HCT116 (cell line): ENCODE measurements at regions not wholly inside any gene's neighbourhood (a gene's known extent, or its start where the extent isn't known, plus 50 kb on each side); places are given as distances from the start of the nearest gene placed in this dataset.
A peak's percentile ranks its signal among the peaks of the same experiment; 100 is the strongest.

Experiments
- ATAC-seq: fragments of 200-7000 bp; cut with Tn5 transposase; 2 replicates; pipeline ENCODE4 v1.9.1; 2020; ENCODE audit warnings: mild to moderate bottlenecking, moderate library complexity
- BruUV-seq: library from RNA; stranded (reverse); fragments of 400-500 nt; replicated peaks from 2 replicates; lab custom pipeline; 2021; lab: Mats Ljungman, UMichigan
- CTCF ChIA-PET: fragments of 300-600 bp; sonication (Branson Sonifier 250); formaldehyde crosslinking; loops from one replicate; lab custom pipeline; 2021; ENCODE audit warnings: antibody characterized with exemption; lab: Charles Lee
- POLR2A ChIA-PET: fragments of 300-600, 350-600 bp; sonication (Branson Sonifier 250); formaldehyde crosslinking; loops from one replicate; lab custom pipeline; 2021; ENCODE audit warnings: antibody characterized with exemption; lab: Charles Lee
- RAD21 ChIA-PET, 2 experiments: fragments of 300-600 bp; sonication (Branson Sonifier 250); formaldehyde crosslinking; loops; one replicate each; lab custom pipeline; 2023; ENCODE audit warnings: low total read pairs in 2 of 2; ENCODE audit not compliant: uncharacterized antibody in 2 of 2, unreplicated experiment in 2 of 2, low non-redundant PET in 1 of 2; lab: Charles Lee
- DNase-seq: peaks from one replicate; pipeline ENCODE4 v3.0.0-alpha.2; 2010; ENCODE audit warnings: low read depth, low spot score
- H2AFZ ChIP-seq: fragments of 200-600 bp; shearing (Covaris generic), sonication (generic); 2 replicates; pipeline ENCODE4 v1.6.1; 2017; ENCODE audit warnings: low read depth, mixed run types, mixed read lengths, antibody characterized with exemption, low read length; ENCODE audit not compliant: poor library complexity, severe bottlenecking
- H3K27ac ChIP-seq: 2 replicates; pipeline ENCODE4 v1.5.1; 2012; ENCODE audit warnings: low read depth, low read length
- H3K27me3 ChIP-seq: fragments of 200-600 bp; sonication (generic); 2 replicates; pipeline ENCODE4 v1.6.1; 2016; ENCODE audit warnings: mixed run types, low read length, mixed read lengths; ENCODE audit not compliant: insufficient read depth
- H3K36me3 ChIP-seq, 2 experiments: fragments of 200-500 bp in 1 of 2; fragments of 200-600 bp in 1 of 2; sonication (Bioruptor generic) in 1 of 2; sonication (generic) in 1 of 2; 2 replicates each; pipeline versions ENCODE4 v1.5.1 to v1.6.1; 2014 to 2016; ENCODE audit warnings: low read length in 2 of 2, inconsistent platforms in 1 of 2, mixed read lengths in 1 of 2, mixed run types in 1 of 2; ENCODE audit not compliant: insufficient read depth in 2 of 2, control insufficient read depth in 1 of 2
- H3K4me1 ChIP-seq, 2 experiments: fragments of 200-600 bp in 1 of 2; sonication (generic) in 1 of 2; 2 replicates each; pipeline versions ENCODE4 v1.5.1 to v1.6.1; 2012 to 2017; ENCODE audit warnings: low read length in 2 of 2, inconsistent platforms in 1 of 2, mild to moderate bottlenecking in 1 of 2, mixed read lengths in 1 of 2, mixed run types in 1 of 2, moderate library complexity in 1 of 2; ENCODE audit not compliant: insufficient read depth in 2 of 2, control insufficient read depth in 1 of 2
- H3K4me2 ChIP-seq: fragments of 200-600 bp; sonication (generic); 2 replicates; pipeline ENCODE4 v1.6.1; 2017; ENCODE audit warnings: mixed run types, low read length, mixed read lengths
- H3K4me3 ChIP-seq, 2 experiments: fragments of 200-600 bp in 1 of 2; sonication (generic) in 1 of 2; replicated peaks in 1 of 2; 2 replicates each; pipeline ENCODE4 v1.5.1; 2011 to 2016; ENCODE audit warnings: low read length in 2 of 2, control low read depth in 1 of 2, low read depth in 1 of 2, mild to moderate bottlenecking in 1 of 2, mixed read lengths in 1 of 2, mixed run types in 1 of 2
- H3K79me2 ChIP-seq: fragments of 200-600 bp; sonication (generic); 2 replicates; pipeline ENCODE4 v1.6.1; 2017; ENCODE audit warnings: mild to moderate bottlenecking, mixed run types, low read length, moderate library complexity, mixed read lengths; ENCODE audit not compliant: insufficient read depth
- H3K9ac ChIP-seq: fragments of 200-600 bp; sonication (generic); 2 replicates; pipeline ENCODE4 v1.6.1; 2016; ENCODE audit warnings: low read length, mixed read lengths
- H3K9me2 ChIP-seq: fragments of 200-600 bp; sonication (generic), shearing (Covaris generic); 2 replicates; pipeline ENCODE4 v1.6.1; 2017; ENCODE audit warnings: mixed run types, mild to moderate bottlenecking, moderate library complexity; ENCODE audit not compliant: insufficient read depth
- H3K9me3 ChIP-seq, 2 experiments: fragments of 200-500 bp in 1 of 2; fragments of 200-600 bp in 1 of 2; sonication (Bioruptor generic) in 1 of 2; sonication (generic) in 1 of 2; 2 replicates each; pipeline ENCODE4 v1.6.1; 2014 to 2017; ENCODE audit warnings: low read length in 2 of 2, mixed read lengths in 2 of 2, inconsistent platforms in 1 of 2, low read depth in 1 of 2, mild to moderate bottlenecking in 1 of 2, mixed run types in 1 of 2, moderate library complexity in 1 of 2; ENCODE audit not compliant: control insufficient read depth in 1 of 2, insufficient read depth in 1 of 2
- H4K20me1 ChIP-seq: fragments of 200-600 bp; sonication (generic), shearing (Covaris generic); 2 replicates; pipeline ENCODE4 v1.6.1; 2017; ENCODE audit warnings: mixed run types, mild to moderate bottlenecking, moderate library complexity; ENCODE audit not compliant: insufficient read depth
- ELF1 ChIP-seq: IDR thresholded peaks from 2 replicates; pipeline ENCODE4 v1.6.1; 2012; ENCODE audit warnings: low read depth, borderline replicate concordance
- FOSL1 ChIP-seq: IDR thresholded peaks from 2 replicates; pipeline ENCODE4 v1.6.1; 2012; ENCODE audit warnings: low read depth
- SRF ChIP-seq: IDR thresholded peaks from 2 replicates; pipeline ENCODE4 v1.6.1; 2012; ENCODE audit warnings: low read depth
- TCF7L2 ChIP-seq: IDR thresholded peaks from 2 replicates; pipeline ENCODE4 v1.7.0; 2011; ENCODE audit warnings: borderline replicate concordance, inconsistent platforms; ENCODE audit not compliant: insufficient read depth, insufficient read length; ENCODE audit errors: extremely low read depth
- YY1 ChIP-seq: IDR thresholded peaks from 2 replicates; pipeline ENCODE4 v1.6.1; 2011; ENCODE audit warnings: low read length, low read depth, moderate library complexity, mild to moderate bottlenecking; ENCODE audit not compliant: insufficient replicate concordance; ENCODE audit errors: extremely low read depth
- ZFX ChIP-seq: fragments of 450-650 bp; IDR thresholded peaks from 2 replicates; pipeline ENCODE4 v1.6.1; 2017
- intact Hi-C: fragments of 100-400 bp; cut with micrococcal nuclease; formaldehyde crosslinking; loops from 2 replicates; pipeline ENCODE4 v1.10.0; 2022

GRCh38 chr6:5893295-5893694, 113.4 kb downstream of the NRN1 start:
- H2AFZ ChIP-seq: no peak overlapping the region
- no peaks in the 10 kb centered on the region for H3K27me3 ChIP-seq
- peaks cover 7 to 10% of the 10 kb centered on the region in 2 experiments; a peak in 3 of 4 replicates for H3K4me1 ChIP-seq
- no peak for TF ChIP-seq ZFX
- TF ChIP-seq YY1: no peak
- H4K20me1 ChIP-seq: no peaks in the 10 kb centered on the region
- H3K9me3 ChIP-seq: no peaks in the 10 kb centered on the region
- intact Hi-C loops: loop anchor here (2.0 kb wide), 1 partner anchor 422 kb away; no protein-coding TSS in a partner anchor
- peak overlapping the region; percentile 86; the same call in 1 of the 2 replicates for H3K4me2 ChIP-seq
- H3K9ac ChIP-seq: no peak overlapping the region
- ChIA-PET CTCF (no interaction called here), POLR2A (no interaction called here), RAD21 (no interaction called here)
- BruUV-seq: no TSS peak
- H3K9me2 ChIP-seq: no peaks in the 10 kb centered on the region
- H3K36me3 ChIP-seq: no peaks in the 10 kb centered on the region
- no peaks in the 10 kb centered on the region for H3K79me2 ChIP-seq
- no peak for DNase-seq
- no peak for ATAC-seq
- no peak overlapping the region for H3K4me3 ChIP-seq
- H3K27ac ChIP-seq: no peak overlapping the region

DNA sequence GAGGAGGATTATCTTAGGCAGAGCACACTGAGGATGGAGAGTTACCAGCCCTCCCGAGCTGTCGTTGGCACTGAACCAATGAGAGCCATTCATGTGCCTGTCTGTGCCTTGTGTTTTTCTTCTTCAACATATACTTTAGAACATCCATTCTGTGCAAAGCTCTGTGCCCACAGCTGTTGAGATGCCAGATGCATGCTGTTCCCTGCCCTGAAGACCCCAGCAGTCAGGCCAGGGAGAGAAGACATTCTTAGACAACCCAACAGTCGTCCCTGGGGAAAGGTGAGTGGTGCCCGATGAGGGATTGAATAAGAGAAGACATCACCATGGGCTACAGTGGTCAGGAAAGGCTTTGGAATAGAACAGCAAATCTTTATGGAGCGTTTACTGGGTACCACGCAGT, 114.1 kb downstream of the NRN1 start:
- Histone ChIP-seq H3K4me2 (peak overlapping the region; percentile 86), H3K4me1 (peaks cover 7 to 10% of the 10 kb centered on the region in 2 experiments; a peak in 3 of 4 replicates), H3K79me2 (no peaks in the 10 kb centered on the region), H2AFZ (peak overlapping the region; percentile 98), H3K4me3 (peak overlapping the region; percentile 29 to 60), H4K20me1 (no peaks in the 10 kb centered on the region), H3K9me3 (no peaks in the 10 kb centered on the region)
- BruUV-seq: TSS peak; percentile 61
- intact Hi-C loops: loop anchor here (2.0 kb wide), 1 partner anchor 422 kb away; no protein-coding TSS in a partner anchor
- no peak for DNase-seq
- RAD21 ChIA-PET: no interaction called here
- TF ChIP-seq FOSL1 (no peak), SRF (no peak), ELF1 (no peak), TCF7L2 (no peak), ZFX (no peak)
- TF ChIP-seq, all 23 proteins: peak for 0
- H3K9me2 ChIP-seq: no peaks in the 10 kb centered on the region
- POLR2A ChIA-PET: no interaction called here
- H3K9ac ChIP-seq: peak overlapping the region; percentile 54
- CTCF ChIA-PET: interaction anchor here (1.1 kb wide), 1 partner anchor 18 kb away, joined by 4 read pairs; no protein-coding TSS in a partner anchor
- H3K27me3 ChIP-seq: no peaks in the 10 kb centered on the region
- no peaks in the 10 kb centered on the region for H3K36me3 ChIP-seq
- H3K27ac ChIP-seq: peak overlapping the region; percentile 84
- ATAC-seq: peak; percentile 38
